Endothelial cell of umbilical vein (primary cell): ENCODE measurements at regions not wholly inside any gene's neighbourhood (a gene's known extent, or its start where the extent isn't known, plus 50 kb on each side); places are given as distances from the start of the nearest gene placed in this dataset.

Source experiments
- BruUV-seq: library from RNA; stranded (reverse); fragments of 400-500 nt; replicated peaks from 2 replicates; lab custom pipeline; 2021; lab: Mats Ljungman, UMichigan
- CTCF ChIA-PET: fragments of 300-600, 350-600 bp; sonication (Branson Sonifier 250); formaldehyde crosslinking; loops from one replicate; lab custom pipeline; 2021; ENCODE audit warnings: antibody characterized with exemption, inconsistent platforms; lab: Charles Lee
- POLR2A ChIA-PET: fragments of 300-600, 350-600 bp; sonication (Branson Sonifier 250); formaldehyde crosslinking; loops from one replicate; lab custom pipeline; 2021; ENCODE audit warnings: antibody characterized with exemption, inconsistent platforms; lab: Charles Lee
- DNase-seq: peaks from one replicate; pipeline ENCODE4 v3.0.0-alpha.2; 2011; ENCODE audit warnings: low read depth, low spot score
- FAIRE-seq: peaks from 2 replicates; lab custom pipeline; 2011; peaks lifted over from hg19 to GRCh38; lab: Jason Lieb, UNC
- H2AFZ ChIP-seq: 2 replicates; pipeline ENCODE4 v1.6.0; 2012; ENCODE audit warnings: low read depth, low read length, control low read depth, inconsistent platforms
- H3K27ac ChIP-seq: 2 replicates; pipeline ENCODE4 v1.5.1; 2011; ENCODE audit warnings: low read depth, mild to moderate bottlenecking, control low read depth, low read length, moderate library complexity; ENCODE audit not compliant: insufficient read depth
- H3K27me3 ChIP-seq, 2 experiments: 2 replicates each; pipeline versions ENCODE4 v1.6.0 to v1.6.1; 2011; ENCODE audit warnings: low read length in 2 of 2, mixed read lengths in 1 of 2; ENCODE audit not compliant: control insufficient read depth in 2 of 2, insufficient read depth in 2 of 2
- H3K36me3 ChIP-seq, 2 experiments: 2 replicates in 1 of 2; 3 replicates in 1 of 2; pipeline ENCODE4 v1.5.1; 2011; ENCODE audit warnings: low read length in 2 of 2, mild to moderate bottlenecking in 1 of 2, moderate library complexity in 1 of 2; ENCODE audit not compliant: control insufficient read depth in 2 of 2, insufficient read depth in 2 of 2; ENCODE audit errors: extremely low read depth in 1 of 2
- H3K4me1 ChIP-seq: 3 replicates; pipeline ENCODE4 v1.5.1; 2011; ENCODE audit warnings: mild to moderate bottlenecking, low read length; ENCODE audit not compliant: control insufficient read depth, insufficient read depth; ENCODE audit errors: extremely low read depth
- H3K4me2 ChIP-seq: 2 replicates; pipeline ENCODE4 v1.6.1; 2011; ENCODE audit warnings: low read length, control low read depth, mixed read lengths; ENCODE audit not compliant: insufficient read depth
- H3K4me3 ChIP-seq, 3 experiments: fragments of 200-600 bp in 1 of 3; sonication (generic), shearing (Covaris generic) in 1 of 3; replicated peaks in 1 of 3; 2 replicates each; pipeline ENCODE4 v1.5.1; 2011 to 2016; ENCODE audit warnings: control low read depth in 3 of 3, low read length in 3 of 3, mild to moderate bottlenecking in 2 of 3, inconsistent platforms in 1 of 3, low read depth in 1 of 3, moderate library complexity in 1 of 3; ENCODE audit not compliant: insufficient read depth in 1 of 3
- H3K79me2 ChIP-seq: 2 replicates; pipeline ENCODE4 v1.6.0; 2012; ENCODE audit warnings: low read length, inconsistent platforms; ENCODE audit not compliant: control insufficient read depth, insufficient read depth
- H3K9ac ChIP-seq: replicated peaks from 2 replicates; pipeline ENCODE3; 2011; ENCODE audit warnings: low read length, control low read depth; ENCODE audit not compliant: insufficient read depth; ENCODE audit errors: extremely low read depth
- H3K9me1 ChIP-seq: replicated peaks from 3 replicates; pipeline ENCODE4 v1.6.0; 2011; ENCODE audit warnings: mild to moderate bottlenecking, low read length; ENCODE audit not compliant: control insufficient read depth, insufficient read depth; ENCODE audit errors: extremely low read depth
- H3K9me3 ChIP-seq: replicated peaks from 2 replicates; pipeline ENCODE4 v1.5.1; 2012; ENCODE audit warnings: low read length, inconsistent platforms; ENCODE audit not compliant: control insufficient read depth, insufficient read depth
- H4K20me1 ChIP-seq: replicated peaks from 2 replicates; pipeline ENCODE3; 2011; ENCODE audit warnings: mild to moderate bottlenecking, low read length; ENCODE audit not compliant: control insufficient read depth, insufficient read depth; ENCODE audit errors: extremely low read depth
- EZH2 ChIP-seq: IDR thresholded peaks from 2 replicates; pipeline ENCODE4 v1.6.1; 2012; ENCODE audit warnings: borderline replicate concordance, low read depth, mild to moderate bottlenecking, moderate library complexity, low read length, inconsistent platforms; ENCODE audit not compliant: severe bottlenecking
- FOS ChIP-seq: IDR thresholded peaks from 2 replicates; pipeline ENCODE4 v1.6.1; 2011; ENCODE audit warnings: mild to moderate bottlenecking, low read length, moderate library complexity, borderline replicate concordance; ENCODE audit not compliant: insufficient read depth
- GATA2 ChIP-seq: IDR thresholded peaks from 2 replicates; pipeline ENCODE4 v1.7.0; 2011; ENCODE audit warnings: low read depth, mild to moderate bottlenecking, moderate library complexity, mixed read lengths, low read length; ENCODE audit not compliant: insufficient read length, insufficient read depth
- JUN ChIP-seq: IDR thresholded peaks from 2 replicates; pipeline ENCODE4 v1.6.1; 2011; ENCODE audit warnings: borderline replicate concordance, low read depth; ENCODE audit not compliant: insufficient read length, insufficient read depth
- MYC ChIP-seq: IDR thresholded peaks from one replicate; pipeline ENCODE4 v1.6.1; 2011; ENCODE audit warnings: mild to moderate bottlenecking, low read depth, low read length
- POLR2A ChIP-seq: IDR thresholded peaks from 2 replicates; pipeline ENCODE4 v1.6.1; 2012; ENCODE audit warnings: low read depth, mild to moderate bottlenecking, control low read depth, low read length
- POLR2AphosphoS5 ChIP-seq: IDR thresholded peaks from 2 replicates; pipeline ENCODE4 v1.6.1; 2012; ENCODE audit warnings: low read depth, mild to moderate bottlenecking, control low read depth, low read length, moderate library complexity; ENCODE audit not compliant: insufficient read depth
- dilution Hi-C: fragments of 300-500 bp; cut with MboI; formaldehyde crosslinking; loops from one replicate; pipeline ENCODE4 v1.15.0; 2019; ENCODE audit warnings: low sequenced_read_pairs; ENCODE audit not compliant: extremely low pct_ligation_motif_present
- intact Hi-C: fragments of 100-400 bp; cut with micrococcal nuclease; formaldehyde crosslinking; loops from one replicate; pipeline ENCODE4 v1.10.0; 2022
- TF ChIP-seq, protein P1 (sequence below), 2 donors: IDR thresholded peaks; 1 replicate in 1 of 2; 2 replicates in 1 of 2; pipeline ENCODE4 v1.5.1; 2011; ENCODE audit warnings: low read length in 2 of 2, mild to moderate bottlenecking in 2 of 2, moderate library complexity in 2 of 2, control low read depth in 1 of 2, inconsistent platforms in 1 of 2, low read depth in 1 of 2; ENCODE audit not compliant: insufficient read depth in 1 of 2; ENCODE audit errors: extremely low read depth in 1 of 2
- TF ChIP-seq, protein P2 (sequence below): IDR thresholded peaks from 2 replicates; pipeline ENCODE4 v1.6.1; 2011; ENCODE audit not compliant: insufficient read depth, insufficient read length

- no peaks in the 10 kb centered on the region for H3K27me3 ChIP-seq
- no peak for DNase-seq
- no peaks in the 10 kb centered on the region for H3K4me1 ChIP-seq
- no peak overlapping the region for H3K4me3 ChIP-seq
- H3K27ac ChIP-seq = no peak overlapping the region
- H3K79me2 ChIP-seq = no peaks in the 10 kb centered on the region
- CTCF ChIA-PET = no interaction called here
- no TSS peak for BruUV-seq
- no peaks in the 10 kb centered on the region for H3K36me3 ChIP-seq
- no peaks in the 10 kb centered on the region for H3K9me1 ChIP-seq
- POLR2A ChIA-PET = no interaction called here
- H3K9me3 ChIP-seq = no peaks in the 10 kb centered on the region
- TF ChIP-seq JUN = no peak
- no peak for TF ChIP-seq POLR2AphosphoS5
- TF ChIP-seq EZH2 = no peak
- TF ChIP-seq, protein P1, sequence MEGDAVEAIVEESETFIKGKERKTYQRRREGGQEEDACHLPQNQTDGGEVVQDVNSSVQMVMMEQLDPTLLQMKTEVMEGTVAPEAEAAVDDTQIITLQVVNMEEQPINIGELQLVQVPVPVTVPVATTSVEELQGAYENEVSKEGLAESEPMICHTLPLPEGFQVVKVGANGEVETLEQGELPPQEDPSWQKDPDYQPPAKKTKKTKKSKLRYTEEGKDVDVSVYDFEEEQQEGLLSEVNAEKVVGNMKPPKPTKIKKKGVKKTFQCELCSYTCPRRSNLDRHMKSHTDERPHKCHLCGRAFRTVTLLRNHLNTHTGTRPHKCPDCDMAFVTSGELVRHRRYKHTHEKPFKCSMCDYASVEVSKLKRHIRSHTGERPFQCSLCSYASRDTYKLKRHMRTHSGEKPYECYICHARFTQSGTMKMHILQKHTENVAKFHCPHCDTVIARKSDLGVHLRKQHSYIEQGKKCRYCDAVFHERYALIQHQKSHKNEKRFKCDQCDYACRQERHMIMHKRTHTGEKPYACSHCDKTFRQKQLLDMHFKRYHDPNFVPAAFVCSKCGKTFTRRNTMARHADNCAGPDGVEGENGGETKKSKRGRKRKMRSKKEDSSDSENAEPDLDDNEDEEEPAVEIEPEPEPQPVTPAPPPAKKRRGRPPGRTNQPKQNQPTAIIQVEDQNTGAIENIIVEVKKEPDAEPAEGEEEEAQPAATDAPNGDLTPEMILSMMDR (IDR thresholded peaks at IDR 0.05; ENCODE audit: extremely low read depth in 1 of 2, insufficient read depth in 1 of 2, low read depth in 1 of 2, low read length in 2 of 2) = no peak
- TF ChIP-seq MYC = no peak
- TF ChIP-seq GATA2 = no peak
- TF ChIP-seq FOS = no peak
- TF ChIP-seq POLR2A = no peak
- TF ChIP-seq, protein P2, sequence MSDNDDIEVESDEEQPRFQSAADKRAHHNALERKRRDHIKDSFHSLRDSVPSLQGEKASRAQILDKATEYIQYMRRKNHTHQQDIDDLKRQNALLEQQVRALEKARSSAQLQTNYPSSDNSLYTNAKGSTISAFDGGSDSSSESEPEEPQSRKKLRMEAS = no peak
- no peak for FAIRE-seq
- H3K4me2 ChIP-seq = no peak overlapping the region
- dilution Hi-C loops (no loop called here), intact Hi-C loops (loop anchor here (10.0 kb wide), 1 partner anchor 393 kb away; no protein-coding TSS in a partner anchor)
- H2AFZ ChIP-seq = no peak overlapping the region
- H4K20me1 ChIP-seq = no peaks in the 10 kb centered on the region
- no peak overlapping the region for H3K9ac ChIP-seq
Measured at GRCh38 chr10:44317856-44318255, 67.0 kb downstream of the CXCL12 start.
